ENCODE measurements at regions not wholly inside any gene's neighbourhood (a gene's known extent, or its start where the extent isn't known, plus 50 kb on each side); places are given as distances from the start of the nearest gene placed in this dataset.
A peak's percentile ranks its signal among the peaks of the same experiment; 100 is the strongest.
"Not testable (repeated sequence)": the region's sequence is repeated elsewhere in the genome, so short reads cannot be mapped to it uniquely, and the experiment has no call there.

- ATAC-seq (replicated peaks in 6 of 8), result peak in 5 of 8 experiments; percentile 68 to 87 (median 75)
- Histone ChIP-seq H3K27ac (no peak overlapping the region), H3K4me1 (replicated peaks in 1 of 2) (peaks cover 3 to 10% of the 10 kb centered on the region in 2 donors), H3K4me3 (no peak overlapping the region)
- in situ Hi-C loops (cut with MboI; ENCODE audit: low pct_unique_long_range_greater_than_20kb in 2 of 9, low sequenced_read_pairs in 9 of 9, unreplicated experiment in 9 of 9), result no loop called here
Observed at GRCh38 chr6:119428633-119429032, 79.1 kb upstream of the MAN1A1 start.

GRCh38 chr6:119426619-119427018 is 77.1 kb upstream of the MAN1A1 start:
- ATAC-seq (replicated peaks in 6 of 8), result no peak
- Histone ChIP-seq H3K4me1 (replicated peaks in 1 of 2) (peaks cover 3 to 10% of the 10 kb centered on the region in 2 donors), H3K4me3 (no peak overlapping the region), H3K27ac (no peak overlapping the region)
- WGBS, 10 experiments, result 0 to 100% (median 74%) methylated on average over 1 to 3 of the region's 3 CpGs
- in situ Hi-C loops (cut with MboI; ENCODE audit: low pct_unique_long_range_greater_than_20kb in 2 of 9, low sequenced_read_pairs in 9 of 9, unreplicated experiment in 9 of 9), result no loop called here

- Histone ChIP-seq H3K27ac (no peak overlapping the region), H3K4me1 (replicated peaks in 1 of 2) (peaks cover 0 to 7% of the 10 kb centered on the region in 2 donors), H3K4me3 (no peak overlapping the region)
- WGBS, 10 experiments, result 0 to 92% (median 74%) methylated on average over 1 to 5 of the region's 5 CpGs
- in situ Hi-C loops (cut with MboI; ENCODE audit: low pct_unique_long_range_greater_than_20kb in 2 of 9, low sequenced_read_pairs in 9 of 9, unreplicated experiment in 9 of 9), result no loop called here
- no peak for ATAC-seq (replicated peaks in 6 of 8)
Observed at GRCh38 chr6:119423996-119424395, 74.4 kb upstream of the MAN1A1 start.

- H3K4me1 ChIP-seq (replicated peaks in 1 of 2); H3K4me3 ChIP-seq; ATAC-seq (replicated peaks in 6 of 8); in situ Hi-C loops (cut with MboI; ENCODE audit: low pct_unique_long_range_greater_than_20kb in 2 of 9, low sequenced_read_pairs in 9 of 9, unreplicated experiment in 9 of 9); H3K27ac ChIP-seq: not testable (repeated sequence)
- 0 to 100% (median 79%) methylated on average over 1 to 2 of the region's 2 CpGs; no CpG with 5 or more reads in 3 of the 10 experiments for WGBS, 10 experiments
Observed at GRCh38 chr6:119418084-119418483, 68.5 kb upstream of the MAN1A1 start.

- Histone ChIP-seq H3K4me1 (replicated peaks in 1 of 2) (no peaks in the 10 kb centered on the region), H3K27ac (no peak overlapping the region), H3K4me3 (no peak overlapping the region)
- ATAC-seq (replicated peaks in 6 of 8), result no peak
- 17 to 100% (median 66%) methylated on average over 1 to 4 of the region's 4 CpGs for WGBS, 10 experiments
- in situ Hi-C loops (cut with MboI; ENCODE audit: low pct_unique_long_range_greater_than_20kb in 2 of 9, low sequenced_read_pairs in 9 of 9, unreplicated experiment in 9 of 9), result no loop called here
Observed at GRCh38 chr6:119407156-119407555, 57.6 kb upstream of the MAN1A1 start.

GRCh38 chr6:119405114-119405513 is 55.6 kb upstream of the MAN1A1 start:
- ATAC-seq (replicated peaks in 6 of 8); H3K27ac ChIP-seq; H3K4me3 ChIP-seq; in situ Hi-C loops (cut with MboI; ENCODE audit: low pct_unique_long_range_greater_than_20kb in 2 of 9, low sequenced_read_pairs in 9 of 9, unreplicated experiment in 9 of 9); H3K4me1 ChIP-seq (replicated peaks in 1 of 2): not testable (repeated sequence)
- WGBS, 10 experiments, result 0 to 80% (median 35%) methylated on average over 1 to 2 of the region's 2 CpGs; no CpG with 5 or more reads in 4 of the 10 experiments

Measured in motor neuron (in vitro differentiated cells).